ENCODE measurements at regions not wholly inside any gene's neighbourhood (a gene's known extent, or its start where the extent isn't known, plus 50 kb on each side); places are given as distances from the start of the nearest gene placed in this dataset.

DNA sequence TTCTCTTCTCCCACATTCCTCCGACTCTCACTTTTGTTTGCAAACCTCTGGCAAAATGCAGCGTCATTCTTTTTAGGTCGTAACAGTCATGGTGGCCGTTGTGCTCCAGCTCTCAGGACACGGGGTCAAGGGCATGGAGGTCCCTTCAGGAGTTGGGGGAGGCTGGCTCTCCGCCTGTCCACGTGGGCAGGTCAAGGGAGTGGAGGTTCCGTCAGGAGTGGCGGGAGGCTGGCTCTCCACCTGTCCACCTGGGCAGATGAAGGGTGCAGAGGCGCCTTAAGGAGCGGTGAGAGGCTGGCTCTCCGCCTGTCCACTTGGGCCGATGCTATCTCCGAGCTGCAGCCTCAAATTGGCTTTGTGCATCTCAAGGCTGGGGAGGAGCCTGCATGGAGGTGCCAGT, 98.0 kb downstream of the ERMARD start:
- TF ChIP-seq, protein P1, sequence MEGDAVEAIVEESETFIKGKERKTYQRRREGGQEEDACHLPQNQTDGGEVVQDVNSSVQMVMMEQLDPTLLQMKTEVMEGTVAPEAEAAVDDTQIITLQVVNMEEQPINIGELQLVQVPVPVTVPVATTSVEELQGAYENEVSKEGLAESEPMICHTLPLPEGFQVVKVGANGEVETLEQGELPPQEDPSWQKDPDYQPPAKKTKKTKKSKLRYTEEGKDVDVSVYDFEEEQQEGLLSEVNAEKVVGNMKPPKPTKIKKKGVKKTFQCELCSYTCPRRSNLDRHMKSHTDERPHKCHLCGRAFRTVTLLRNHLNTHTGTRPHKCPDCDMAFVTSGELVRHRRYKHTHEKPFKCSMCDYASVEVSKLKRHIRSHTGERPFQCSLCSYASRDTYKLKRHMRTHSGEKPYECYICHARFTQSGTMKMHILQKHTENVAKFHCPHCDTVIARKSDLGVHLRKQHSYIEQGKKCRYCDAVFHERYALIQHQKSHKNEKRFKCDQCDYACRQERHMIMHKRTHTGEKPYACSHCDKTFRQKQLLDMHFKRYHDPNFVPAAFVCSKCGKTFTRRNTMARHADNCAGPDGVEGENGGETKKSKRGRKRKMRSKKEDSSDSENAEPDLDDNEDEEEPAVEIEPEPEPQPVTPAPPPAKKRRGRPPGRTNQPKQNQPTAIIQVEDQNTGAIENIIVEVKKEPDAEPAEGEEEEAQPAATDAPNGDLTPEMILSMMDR (IDR thresholded peaks at IDR 0.05; ENCODE audit: poor library complexity): no peak
- TF ChIP-seq EZH2phosphoT487 (IDR thresholded peaks at IDR 0.05; ENCODE audit: low read depth, severe bottlenecking, unreplicated experiment): no peak
